IMR-90 (cell line): ENCODE measurements at regions not wholly inside any gene's neighbourhood (a gene's known extent, or its start where the extent isn't known, plus 50 kb on each side); places are given as distances from the start of the nearest gene placed in this dataset.

Experiments
- CTCF ChIP-seq: conservative IDR thresholded peaks from 2 replicates; pipeline ENCODE4 v1.5.1; 2012; ENCODE audit warnings: mild to moderate bottlenecking, low read depth, low read length, improper control_type of control experiment
- POLR2A ChIP-seq: IDR thresholded peaks from 2 replicates; pipeline ENCODE4 v1.6.1; 2012; ENCODE audit warnings: mild to moderate bottlenecking, low read depth, low read length
- RAD21 ChIP-seq: IDR thresholded peaks from 2 replicates; pipeline ENCODE4 v1.6.1; 2012; ENCODE audit warnings: low read length, improper control_type of control experiment

- no peak for TF ChIP-seq CTCF
- no peak for TF ChIP-seq POLR2A
- no peak for TF ChIP-seq RAD21
Observed at GRCh38 chr2:234374150-234374508, 122.8 kb downstream of the ARL4C start.
